PC-3 (cell line): ENCODE measurements at regions not wholly inside any gene's neighbourhood (a gene's known extent, or its start where the extent isn't known, plus 50 kb on each side); places are given as distances from the start of the nearest gene placed in this dataset.

Experiments used
- ATAC-seq: fragments of 200-7000 bp; cut with Tn5 transposase; 2 replicates; pipeline ENCODE4 v1.9.1; 2020; ENCODE audit warnings: mild to moderate bottlenecking, moderate library complexity
- BruUV-seq: library from RNA; stranded (reverse); fragments of 400-500 nt; replicated peaks from 2 replicates; lab custom pipeline; 2021; lab: Mats Ljungman, UMichigan
- CTCF ChIA-PET: fragments of 300-600 bp; sonication (Branson Sonifier 250); formaldehyde crosslinking; loops from one replicate; lab custom pipeline; 2022; ENCODE audit warnings: antibody characterized with exemption; lab: Charles Lee
- POLR2A ChIA-PET: fragments of 300-600 bp; sonication (Branson Sonifier 250); formaldehyde crosslinking; loops from one replicate; lab custom pipeline; 2022; ENCODE audit warnings: antibody characterized with exemption; ENCODE audit not compliant: unreplicated experiment; lab: Charles Lee
- DNase-seq: peaks from one replicate; pipeline ENCODE4 v3.0.0-alpha.2; 2015
- H2AFZ ChIP-seq: fragments of 300-600 bp; sonication (generic); 2 replicates; pipeline ENCODE4 v1.6.0; 2016; ENCODE audit warnings: antibody characterized with exemption, low read length
- H3F3A ChIP-seq: fragments of 300-600 bp; sonication (generic); one replicate; pipeline ENCODE4 v1.6.0; 2017; ENCODE audit warnings: antibody characterized with exemption, low read length, control low read depth, mild to moderate bottlenecking; ENCODE audit not compliant: unreplicated experiment
- H3K27ac ChIP-seq: fragments of 300-600 bp; sonication (generic); 2 replicates; pipeline ENCODE4 v1.5.1; 2016; ENCODE audit warnings: mild to moderate bottlenecking, low read length
- H3K27me3 ChIP-seq: fragments of 300-600 bp; sonication (generic); 2 replicates; pipeline ENCODE4 v1.6.1; 2016; ENCODE audit warnings: low read length, mixed read lengths
- H3K36me3 ChIP-seq: fragments of 300-600 bp; sonication (generic); 2 replicates; pipeline ENCODE4 v1.6.1; 2016; ENCODE audit warnings: low read depth, mixed run types, low read length, mixed read lengths
- H3K4me1 ChIP-seq: fragments of 300-600 bp; sonication (generic); 2 replicates; pipeline ENCODE4 v1.5.1; 2016; ENCODE audit warnings: low read length; ENCODE audit not compliant: insufficient read depth
- H3K4me2 ChIP-seq: fragments of 300-600 bp; sonication (generic); 2 replicates; pipeline ENCODE4 v1.6.0; 2016; ENCODE audit warnings: low read length
- H3K4me3 ChIP-seq: fragments of 300-600 bp; sonication (generic); 2 replicates; pipeline ENCODE4 v1.5.1; 2016; ENCODE audit warnings: mild to moderate bottlenecking, low read length, mixed read lengths
- H3K79me2 ChIP-seq: fragments of 300-600 bp; sonication (generic); 2 replicates; pipeline ENCODE4 v1.6.1; 2017; ENCODE audit warnings: low read length, mixed read lengths
- H3K9ac ChIP-seq: fragments of 300-600 bp; sonication (generic); 2 replicates; pipeline ENCODE4 v1.6.0; 2016; ENCODE audit warnings: mild to moderate bottlenecking, low read length
- H3K9me2 ChIP-seq: fragments of 300-600 bp; sonication (generic); replicated peaks from 2 replicates; pipeline ENCODE4 v1.6.1; 2016; ENCODE audit warnings: mixed run types, low read length, mixed read lengths
- H3K9me3 ChIP-seq: fragments of 300-600 bp; sonication (generic); 2 replicates; pipeline ENCODE4 v1.6.1; 2016; ENCODE audit warnings: low read length, mixed read lengths
- H4K20me1 ChIP-seq: fragments of 300-600 bp; sonication (generic); 2 replicates; pipeline ENCODE4 v1.6.1; 2016; ENCODE audit warnings: low read length, mixed read lengths
- EZH2 ChIP-seq: fragments of 300-600 bp; sonication (generic); IDR thresholded peaks from one replicate; pipeline ENCODE4 v1.6.1; 2017; ENCODE audit warnings: antibody characterized with exemption, mild to moderate bottlenecking, low read length; ENCODE audit not compliant: unreplicated experiment
- EZH2phosphoT487 ChIP-seq: fragments of 300-600 bp; sonication (generic); IDR thresholded peaks from 2 replicates; pipeline ENCODE4 v1.6.1; 2018; ENCODE audit warnings: mild to moderate bottlenecking, antibody characterized with exemption, low read length, borderline replicate concordance
- intact Hi-C: fragments of 100-400 bp; cut with micrococcal nuclease; formaldehyde crosslinking; loops from 2 replicates; pipeline ENCODE4 v1.9.0; 2023
- TF ChIP-seq, protein P1 (sequence below): fragments of 300-600 bp; sonication (generic); conservative IDR thresholded peaks from 2 replicates; pipeline ENCODE4 v1.5.1; 2017; ENCODE audit warnings: antibody characterized with exemption, low read depth, mild to moderate bottlenecking, low read length

DNA sequence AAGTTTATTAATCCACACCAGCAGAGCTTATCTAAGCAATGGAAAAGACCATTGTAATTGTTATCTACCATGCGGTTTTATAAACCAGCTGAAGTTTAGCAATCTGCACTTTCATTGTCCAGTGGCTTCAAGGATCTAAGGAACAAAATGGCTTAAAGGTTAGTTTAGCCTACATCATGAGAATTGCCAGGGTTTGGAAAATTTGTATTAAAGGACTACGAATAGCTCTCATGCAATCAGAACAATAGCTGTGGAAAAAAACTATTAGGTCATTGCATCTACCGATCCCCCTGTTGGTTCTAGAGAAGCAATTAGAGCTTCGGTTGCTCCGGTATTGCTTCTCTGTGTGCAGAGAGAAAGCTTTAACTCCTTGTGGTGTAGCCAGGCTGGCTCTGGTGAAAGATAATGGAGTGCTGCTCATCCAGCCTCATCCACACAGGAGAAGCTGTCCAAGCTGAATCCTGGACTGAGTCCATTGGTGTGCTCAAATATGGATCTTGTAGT lies 86.3 kb upstream of the SLC12A2 start:
- Histone ChIP-seq H3K79me2 (no peaks in the 10 kb centered on the region), H3K4me1 (peaks cover 4% of the 10 kb centered on the region), H3K4me2 (no peak overlapping the region), H3K9me2 (no peaks in the 10 kb centered on the region), H3K4me3 (no peak overlapping the region), H3K36me3 (no peaks in the 10 kb centered on the region), H3K9me3 (no peaks in the 10 kb centered on the region), H3K27me3 (no peaks in the 10 kb centered on the region), H3K27ac (no peak overlapping the region), H3F3A (no peaks in the 10 kb centered on the region), H2AFZ (no peak overlapping the region), H3K9ac (no peak overlapping the region), H4K20me1 (no peaks in the 10 kb centered on the region)
- ChIA-PET POLR2A (no interaction called here), CTCF (no interaction called here)
- intact Hi-C loops: loop anchor here (5.0 kb wide), 1 partner anchor 40 kb away; no protein-coding TSS in a partner anchor
- no peak for DNase-seq
- BruUV-seq: no TSS peak
- TF ChIP-seq, protein P1, sequence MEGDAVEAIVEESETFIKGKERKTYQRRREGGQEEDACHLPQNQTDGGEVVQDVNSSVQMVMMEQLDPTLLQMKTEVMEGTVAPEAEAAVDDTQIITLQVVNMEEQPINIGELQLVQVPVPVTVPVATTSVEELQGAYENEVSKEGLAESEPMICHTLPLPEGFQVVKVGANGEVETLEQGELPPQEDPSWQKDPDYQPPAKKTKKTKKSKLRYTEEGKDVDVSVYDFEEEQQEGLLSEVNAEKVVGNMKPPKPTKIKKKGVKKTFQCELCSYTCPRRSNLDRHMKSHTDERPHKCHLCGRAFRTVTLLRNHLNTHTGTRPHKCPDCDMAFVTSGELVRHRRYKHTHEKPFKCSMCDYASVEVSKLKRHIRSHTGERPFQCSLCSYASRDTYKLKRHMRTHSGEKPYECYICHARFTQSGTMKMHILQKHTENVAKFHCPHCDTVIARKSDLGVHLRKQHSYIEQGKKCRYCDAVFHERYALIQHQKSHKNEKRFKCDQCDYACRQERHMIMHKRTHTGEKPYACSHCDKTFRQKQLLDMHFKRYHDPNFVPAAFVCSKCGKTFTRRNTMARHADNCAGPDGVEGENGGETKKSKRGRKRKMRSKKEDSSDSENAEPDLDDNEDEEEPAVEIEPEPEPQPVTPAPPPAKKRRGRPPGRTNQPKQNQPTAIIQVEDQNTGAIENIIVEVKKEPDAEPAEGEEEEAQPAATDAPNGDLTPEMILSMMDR: no peak
- no peak for TF ChIP-seq EZH2phosphoT487
- no peak for ATAC-seq

DNA sequence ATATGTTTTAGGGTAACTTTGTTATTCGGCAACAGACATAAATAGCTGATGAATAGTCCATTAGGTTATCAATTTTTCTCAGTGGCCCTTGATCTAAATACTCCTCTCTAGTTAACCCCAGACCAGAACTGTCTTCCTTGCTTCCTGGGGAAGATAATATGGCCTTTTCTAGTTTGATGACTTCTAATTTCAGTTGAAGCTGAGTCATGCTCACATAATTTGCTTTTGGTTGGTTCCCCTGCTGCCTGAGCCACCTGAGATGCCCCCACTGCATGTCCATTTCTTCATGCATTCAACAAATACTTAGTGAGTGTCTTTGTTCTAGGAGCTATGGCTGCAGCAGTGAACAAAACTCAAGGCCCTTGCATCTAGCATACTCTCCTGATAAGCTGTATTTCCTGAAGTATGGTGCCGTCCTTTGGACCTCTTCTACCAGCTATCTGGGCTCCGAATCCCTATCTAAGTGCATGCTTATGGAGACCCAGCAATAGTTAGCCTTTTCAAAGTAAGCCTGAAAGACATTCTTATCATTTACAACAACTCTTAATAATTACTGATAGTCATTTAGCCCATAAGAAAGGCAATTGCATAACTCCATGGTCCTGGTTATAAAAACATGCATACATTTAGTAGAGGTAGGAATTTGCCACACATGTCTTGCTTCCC lies 84.5 kb upstream of the SLC12A2 start:
- Histone ChIP-seq H3K4me3 (no peak overlapping the region), H3K9me3 (no peaks in the 10 kb centered on the region), H2AFZ (no peak overlapping the region), H4K20me1 (no peaks in the 10 kb centered on the region), H3K4me2 (no peak overlapping the region), H3K9me2 (no peaks in the 10 kb centered on the region), H3K4me1 (no peaks in the 10 kb centered on the region), H3K9ac (no peak overlapping the region), H3K79me2 (no peaks in the 10 kb centered on the region), H3K36me3 (no peaks in the 10 kb centered on the region), H3K27me3 (no peaks in the 10 kb centered on the region), H3K27ac (no peak overlapping the region), H3F3A (no peaks in the 10 kb centered on the region)
- POLR2A ChIA-PET: no interaction called here
- BruUV-seq: no TSS peak
- no peak for DNase-seq
- intact Hi-C loops: loop anchor here (5.0 kb wide), 1 partner anchor 38 kb away; no protein-coding TSS in a partner anchor
- CTCF ChIA-PET: no interaction called here
- no peak for ATAC-seq
- TF ChIP-seq EZH2: no peak
- TF ChIP-seq, protein P1: no peak

DNA sequence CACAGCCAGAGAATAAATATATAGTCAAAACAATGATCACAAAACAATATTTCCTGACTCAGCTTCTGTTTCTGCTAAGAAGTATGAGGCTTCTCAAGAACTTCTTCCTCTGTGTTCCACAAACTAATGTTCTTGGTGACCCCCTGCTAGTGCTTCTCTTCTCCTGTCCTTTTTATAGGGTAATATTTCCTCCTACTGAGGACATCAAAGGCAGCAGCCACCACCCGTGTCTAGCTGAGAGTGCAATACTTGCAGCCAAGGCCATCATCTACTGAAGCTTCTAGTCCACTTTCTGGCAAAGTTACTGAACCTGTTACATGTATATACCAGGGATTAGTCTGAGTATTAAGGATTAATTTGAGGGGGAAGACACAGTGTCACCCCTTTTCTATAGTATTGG lies 83.7 kb upstream of the SLC12A2 start:
- no peaks in the 10 kb centered on the region for H3K36me3 ChIP-seq
- H3K9ac ChIP-seq: no peak overlapping the region
- ChIA-PET POLR2A (no interaction called here), CTCF (no interaction called here)
- H4K20me1 ChIP-seq: no peaks in the 10 kb centered on the region
- H3K27ac ChIP-seq: no peak overlapping the region
- DNase-seq (no peak), ATAC-seq (no peak)
- H2AFZ ChIP-seq: no peak overlapping the region
- H3K4me2 ChIP-seq: no peak overlapping the region
- no peaks in the 10 kb centered on the region for H3K79me2 ChIP-seq
- no peak overlapping the region for H3K4me3 ChIP-seq
- no peaks in the 10 kb centered on the region for H3K9me2 ChIP-seq
- no peaks in the 10 kb centered on the region for H3F3A ChIP-seq
- H3K9me3 ChIP-seq: no peaks in the 10 kb centered on the region
- H3K27me3 ChIP-seq: no peaks in the 10 kb centered on the region
- BruUV-seq: no TSS peak
- no peaks in the 10 kb centered on the region for H3K4me1 ChIP-seq
- TF ChIP-seq EZH2phosphoT487: no peak
- TF ChIP-seq, protein P1: no peak
- TF ChIP-seq EZH2: no peak
- intact Hi-C loops: loop anchor here (5.0 kb wide), 1 partner anchor 37 kb away; no protein-coding TSS in a partner anchor
